HCT116 (cell line): ENCODE measurements at regions not wholly inside any gene's neighbourhood (a gene's known extent, or its start where the extent isn't known, plus 50 kb on each side); places are given as distances from the start of the nearest gene placed in this dataset.

Experiments
- ATAC-seq: fragments of 200-7000 bp; cut with Tn5 transposase; 2 replicates; pipeline ENCODE4 v1.9.1; 2020; ENCODE audit warnings: mild to moderate bottlenecking, moderate library complexity
- BruUV-seq: library from RNA; stranded (reverse); fragments of 400-500 nt; replicated peaks from 2 replicates; lab custom pipeline; 2021; lab: Mats Ljungman, UMichigan
- CTCF ChIA-PET: fragments of 300-600 bp; sonication (Branson Sonifier 250); formaldehyde crosslinking; loops from one replicate; lab custom pipeline; 2021; ENCODE audit warnings: antibody characterized with exemption; lab: Charles Lee
- POLR2A ChIA-PET: fragments of 300-600, 350-600 bp; sonication (Branson Sonifier 250); formaldehyde crosslinking; loops from one replicate; lab custom pipeline; 2021; ENCODE audit warnings: antibody characterized with exemption; lab: Charles Lee
- RAD21 ChIA-PET, 2 experiments: fragments of 300-600 bp; sonication (Branson Sonifier 250); formaldehyde crosslinking; loops; one replicate each; lab custom pipeline; 2023; ENCODE audit warnings: low total read pairs in 2 of 2; ENCODE audit not compliant: uncharacterized antibody in 2 of 2, unreplicated experiment in 2 of 2, low non-redundant PET in 1 of 2; lab: Charles Lee
- DNase-seq: peaks from one replicate; pipeline ENCODE4 v3.0.0-alpha.2; 2010; ENCODE audit warnings: low read depth, low spot score
- H2AFZ ChIP-seq: fragments of 200-600 bp; shearing (Covaris generic), sonication (generic); 2 replicates; pipeline ENCODE4 v1.6.1; 2017; ENCODE audit warnings: low read depth, mixed run types, mixed read lengths, antibody characterized with exemption, low read length; ENCODE audit not compliant: poor library complexity, severe bottlenecking
- H3K27ac ChIP-seq: 2 replicates; pipeline ENCODE4 v1.5.1; 2012; ENCODE audit warnings: low read depth, low read length
- H3K27me3 ChIP-seq: fragments of 200-600 bp; sonication (generic); 2 replicates; pipeline ENCODE4 v1.6.1; 2016; ENCODE audit warnings: mixed run types, low read length, mixed read lengths; ENCODE audit not compliant: insufficient read depth
- H3K36me3 ChIP-seq, 2 experiments: fragments of 200-500 bp in 1 of 2; fragments of 200-600 bp in 1 of 2; sonication (Bioruptor generic) in 1 of 2; sonication (generic) in 1 of 2; 2 replicates each; pipeline versions ENCODE4 v1.5.1 to v1.6.1; 2014 to 2016; ENCODE audit warnings: low read length in 2 of 2, inconsistent platforms in 1 of 2, mixed read lengths in 1 of 2, mixed run types in 1 of 2; ENCODE audit not compliant: insufficient read depth in 2 of 2, control insufficient read depth in 1 of 2
- H3K4me1 ChIP-seq, 2 experiments: fragments of 200-600 bp in 1 of 2; sonication (generic) in 1 of 2; 2 replicates each; pipeline versions ENCODE4 v1.5.1 to v1.6.1; 2012 to 2017; ENCODE audit warnings: low read length in 2 of 2, inconsistent platforms in 1 of 2, mild to moderate bottlenecking in 1 of 2, mixed read lengths in 1 of 2, mixed run types in 1 of 2, moderate library complexity in 1 of 2; ENCODE audit not compliant: insufficient read depth in 2 of 2, control insufficient read depth in 1 of 2
- H3K4me2 ChIP-seq: fragments of 200-600 bp; sonication (generic); 2 replicates; pipeline ENCODE4 v1.6.1; 2017; ENCODE audit warnings: mixed run types, low read length, mixed read lengths
- H3K4me3 ChIP-seq, 2 experiments: fragments of 200-600 bp in 1 of 2; sonication (generic) in 1 of 2; replicated peaks in 1 of 2; 2 replicates each; pipeline ENCODE4 v1.5.1; 2011 to 2016; ENCODE audit warnings: low read length in 2 of 2, control low read depth in 1 of 2, low read depth in 1 of 2, mild to moderate bottlenecking in 1 of 2, mixed read lengths in 1 of 2, mixed run types in 1 of 2
- H3K79me2 ChIP-seq: fragments of 200-600 bp; sonication (generic); 2 replicates; pipeline ENCODE4 v1.6.1; 2017; ENCODE audit warnings: mild to moderate bottlenecking, mixed run types, low read length, moderate library complexity, mixed read lengths; ENCODE audit not compliant: insufficient read depth
- H3K9ac ChIP-seq: fragments of 200-600 bp; sonication (generic); 2 replicates; pipeline ENCODE4 v1.6.1; 2016; ENCODE audit warnings: low read length, mixed read lengths
- H3K9me2 ChIP-seq: fragments of 200-600 bp; sonication (generic), shearing (Covaris generic); 2 replicates; pipeline ENCODE4 v1.6.1; 2017; ENCODE audit warnings: mixed run types, mild to moderate bottlenecking, moderate library complexity; ENCODE audit not compliant: insufficient read depth
- H3K9me3 ChIP-seq, 2 experiments: fragments of 200-500 bp in 1 of 2; fragments of 200-600 bp in 1 of 2; sonication (Bioruptor generic) in 1 of 2; sonication (generic) in 1 of 2; 2 replicates each; pipeline ENCODE4 v1.6.1; 2014 to 2017; ENCODE audit warnings: low read length in 2 of 2, mixed read lengths in 2 of 2, inconsistent platforms in 1 of 2, low read depth in 1 of 2, mild to moderate bottlenecking in 1 of 2, mixed run types in 1 of 2, moderate library complexity in 1 of 2; ENCODE audit not compliant: control insufficient read depth in 1 of 2, insufficient read depth in 1 of 2
- H4K20me1 ChIP-seq: fragments of 200-600 bp; sonication (generic), shearing (Covaris generic); 2 replicates; pipeline ENCODE4 v1.6.1; 2017; ENCODE audit warnings: mixed run types, mild to moderate bottlenecking, moderate library complexity; ENCODE audit not compliant: insufficient read depth
- ATF3 ChIP-seq: IDR thresholded peaks from 2 replicates; pipeline ENCODE4 v1.6.1; 2012
- CBX3 ChIP-seq: IDR thresholded peaks from 2 replicates; pipeline ENCODE4 v1.6.1; 2012; ENCODE audit warnings: low read depth
- EGR1 ChIP-seq: IDR thresholded peaks from 2 replicates; pipeline ENCODE4 v1.6.1; 2012; ENCODE audit warnings: low read depth
- ELF1 ChIP-seq: IDR thresholded peaks from 2 replicates; pipeline ENCODE4 v1.6.1; 2012; ENCODE audit warnings: low read depth, borderline replicate concordance
- EZH2 ChIP-seq: fragments of 200-600 bp; sonication (generic); IDR thresholded peaks from 2 replicates; pipeline ENCODE4 v1.6.1; 2017; ENCODE audit warnings: antibody characterized with exemption, mixed run types
- EZH2phosphoT487 ChIP-seq: fragments of 200-600 bp; IDR thresholded peaks from 2 replicates; pipeline ENCODE4 v1.6.1; 2018; ENCODE audit warnings: antibody characterized with exemption, borderline replicate concordance
- MAX ChIP-seq: IDR thresholded peaks from 2 replicates; pipeline ENCODE4 v1.6.1; 2012
- POLR2A ChIP-seq: IDR thresholded peaks from 2 replicates; pipeline ENCODE4 v1.7.0; 2011; ENCODE audit warnings: borderline replicate concordance; ENCODE audit not compliant: insufficient read depth, insufficient read length; ENCODE audit errors: extremely low read depth
- POLR2AphosphoS5 ChIP-seq: IDR thresholded peaks from 2 replicates; pipeline ENCODE4 v1.6.1; 2011; ENCODE audit warnings: mild to moderate bottlenecking, low read depth, low read length, moderate library complexity
- RAD21 ChIP-seq: IDR thresholded peaks from 2 replicates; pipeline ENCODE4 v1.6.1; 2012; ENCODE audit warnings: low read depth, mild to moderate bottlenecking
- REST ChIP-seq: IDR thresholded peaks from 2 replicates; pipeline ENCODE4 v1.6.1; 2012; ENCODE audit warnings: low read depth
- SP1 ChIP-seq: IDR thresholded peaks from 2 replicates; pipeline ENCODE4 v1.6.1; 2012; ENCODE audit warnings: low read depth
- YY1 ChIP-seq: IDR thresholded peaks from 2 replicates; pipeline ENCODE4 v1.6.1; 2011; ENCODE audit warnings: low read length, low read depth, moderate library complexity, mild to moderate bottlenecking; ENCODE audit not compliant: insufficient replicate concordance; ENCODE audit errors: extremely low read depth
- ZBTB33 ChIP-seq: IDR thresholded peaks from 2 replicates; pipeline ENCODE4 v1.6.1; 2011; ENCODE audit warnings: mild to moderate bottlenecking, low read length, moderate library complexity; ENCODE audit not compliant: insufficient replicate concordance; ENCODE audit errors: extremely low read depth
- ZFX ChIP-seq: fragments of 450-650 bp; IDR thresholded peaks from 2 replicates; pipeline ENCODE4 v1.6.1; 2017
- ZNF274 ChIP-seq: fragments of 200-500 bp; sonication (Bioruptor generic); IDR thresholded peaks from 2 replicates; pipeline ENCODE4 v1.6.1; 2014; ENCODE audit warnings: mild to moderate bottlenecking, low read depth, low read length, inconsistent platforms
- intact Hi-C: fragments of 100-400 bp; cut with micrococcal nuclease; formaldehyde crosslinking; loops from 2 replicates; pipeline ENCODE4 v1.10.0; 2022

GRCh38 chr4:126705266-126705665 is 927.5 kb upstream of the INTU start:
- ChIA-PET POLR2A (no interaction called here), CTCF (no interaction called here), RAD21 (no interaction called here)
- H3K36me3 ChIP-seq: no peaks in the 10 kb centered on the region
- no peak overlapping the region for H3K9ac ChIP-seq
- ATAC-seq (no peak), DNase-seq (no peak)
- H4K20me1 ChIP-seq: no peaks in the 10 kb centered on the region
- H3K4me3 ChIP-seq: no peak overlapping the region
- H3K9me3 ChIP-seq: no peaks in the 10 kb centered on the region
- H3K4me1 ChIP-seq: no peaks in the 10 kb centered on the region
- no peak overlapping the region for H3K4me2 ChIP-seq
- intact Hi-C loops: no loop called here
- TF ChIP-seq SP1 (no peak), POLR2AphosphoS5 (no peak), POLR2A (no peak), ELF1 (no peak), EGR1 (no peak), ATF3 (no peak), CBX3 (no peak), EZH2 (no peak), ZNF274 (no peak)
- no peaks in the 10 kb centered on the region for H3K9me2 ChIP-seq
- H3K79me2 ChIP-seq: no peaks in the 10 kb centered on the region
- no peak overlapping the region for H3K27ac ChIP-seq
- no peak overlapping the region for H2AFZ ChIP-seq
- no peaks in the 10 kb centered on the region for H3K27me3 ChIP-seq
- BruUV-seq: no TSS peak

GRCh38 chr4:126708716-126709115 is 924.0 kb upstream of the INTU start:
- H3K4me1 ChIP-seq: no peaks in the 10 kb centered on the region
- no peaks in the 10 kb centered on the region for H3K79me2 ChIP-seq
- no peak overlapping the region for H2AFZ ChIP-seq
- H3K9me2 ChIP-seq: no peaks in the 10 kb centered on the region
- CTCF ChIA-PET: no interaction called here
- DNase-seq (no peak), ATAC-seq (no peak)
- intact Hi-C loops: no loop called here
- H3K9ac ChIP-seq: no peak overlapping the region
- H3K4me2 ChIP-seq: no peak overlapping the region
- POLR2A ChIA-PET: no interaction called here
- no peaks in the 10 kb centered on the region for H3K36me3 ChIP-seq
- H3K27me3 ChIP-seq: no peaks in the 10 kb centered on the region
- no peak overlapping the region for H3K4me3 ChIP-seq
- RAD21 ChIA-PET: no interaction called here
- no peak overlapping the region for H3K27ac ChIP-seq
- H3K9me3 ChIP-seq: no peaks in the 10 kb centered on the region
- no TSS peak for BruUV-seq
- no peaks in the 10 kb centered on the region for H4K20me1 ChIP-seq
- TF ChIP-seq SP1: no peak
- TF ChIP-seq EZH2phosphoT487: no peak
- TF ChIP-seq ZBTB33: no peak
- no peak for TF ChIP-seq MAX
- no peak for TF ChIP-seq ZFX
- no peak for TF ChIP-seq EGR1
- no peak for TF ChIP-seq REST
- no peak for TF ChIP-seq YY1
- TF ChIP-seq RAD21: no peak
